Activated CD4-positive, alpha-beta T cell treated with anti-CD3 and anti-CD28 coated beads, Interleukin-2, amount 10 ng/mL, durations not matched to agents 24 days and 14 days (primary cell): ENCODE measurements at regions not wholly inside any gene's neighbourhood (a gene's known extent, or its start where the extent isn't known, plus 50 kb on each side); places are given as distances from the start of the nearest gene placed in this dataset.
"Not testable (repeated sequence)": the region's sequence is repeated elsewhere in the genome, so short reads cannot be mapped to it uniquely, and the experiment has no call there.

Source experiments
- DNase-seq: peaks from one replicate; pipeline ENCODE4 v3.0.0; 2022
- H3K27ac Mint-ChIP-seq: one replicate; pipeline ENCODE4 v1.8.0; 2022; ENCODE audit warnings: mild to moderate bottlenecking, mixed read lengths
- H3K27me3 Mint-ChIP-seq: one replicate; pipeline ENCODE4 v1.8.0; 2022; ENCODE audit warnings: mixed read lengths
- H3K36me3 Mint-ChIP-seq: one replicate; pipeline ENCODE4 v1.8.0; 2022; ENCODE audit warnings: low read depth, mild to moderate bottlenecking, mixed read lengths
- H3K4me1 Mint-ChIP-seq: one replicate; pipeline ENCODE4 v1.8.0; 2021; ENCODE audit warnings: mixed read lengths
- H3K4me3 Mint-ChIP-seq: one replicate; pipeline ENCODE4 v1.8.0; 2022; ENCODE audit warnings: mild to moderate bottlenecking, moderate library complexity, mixed read lengths
- H3K9me3 Mint-ChIP-seq: one replicate; pipeline ENCODE4 v1.8.0; 2021; ENCODE audit warnings: mixed read lengths
- intact Hi-C: fragments of 100-400 bp; cut with micrococcal nuclease; formaldehyde crosslinking; loops from one replicate; pipeline ENCODE4 v1.15.1; 2023

- H3K4me1 Mint-ChIP-seq = no peaks in the 10 kb centered on the region
- DNase-seq = no peak
- no peaks in the 10 kb centered on the region for H3K27me3 Mint-ChIP-seq
- no peak overlapping the region for H3K27ac Mint-ChIP-seq
- no peaks in the 10 kb centered on the region for H3K36me3 Mint-ChIP-seq
- H3K4me3 Mint-ChIP-seq = no peak overlapping the region
- H3K9me3 Mint-ChIP-seq = peaks cover 18% of the 10 kb centered on the region
- intact Hi-C loops = no loop called here
These were observed 784.7 kb upstream of the AUTS2 start for GRCh38 chr7:68813551-68814080.

GRCh38 chr7:68816491-68816890 lies 781.8 kb upstream of the AUTS2 start:
- Mint-ChIP-seq H3K4me1 (no peaks in the 10 kb centered on the region), H3K27ac (no peak overlapping the region), H3K4me3 (no peak overlapping the region), H3K36me3 (no peaks in the 10 kb centered on the region), H3K9me3 (peaks cover 12% of the 10 kb centered on the region), H3K27me3 (no peaks in the 10 kb centered on the region)
- no peak for DNase-seq
- intact Hi-C loops = no loop called here

DNA sequence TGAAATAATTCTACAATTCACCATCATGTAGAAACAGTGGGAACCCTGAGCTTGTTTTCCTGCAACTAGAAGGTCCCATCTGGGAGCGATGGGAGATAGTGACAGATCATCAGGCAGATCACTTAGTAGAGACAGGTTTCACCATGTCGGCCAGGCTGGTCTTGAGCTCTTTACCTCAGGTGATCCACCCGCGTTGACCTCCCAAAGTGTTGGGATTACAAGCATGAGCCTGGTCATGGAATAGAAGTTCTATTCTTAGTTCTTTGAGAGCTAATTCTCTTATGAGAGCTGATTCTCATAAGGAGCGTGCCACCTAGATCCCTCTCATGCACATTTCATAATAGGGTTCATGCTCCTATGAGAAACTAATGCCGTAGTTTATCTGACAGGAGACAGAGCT lies 778.0 kb upstream of the AUTS2 start:
- Mint-ChIP-seq H3K4me1 (no peaks in the 10 kb centered on the region), H3K27ac (no peak overlapping the region), H3K36me3 (no peaks in the 10 kb centered on the region), H3K9me3 (peaks cover 15% of the 10 kb centered on the region), H3K4me3 (no peak overlapping the region), H3K27me3 (no peaks in the 10 kb centered on the region)
- intact Hi-C loops = no loop called here
- no peak for DNase-seq

- intact Hi-C loops = no loop called here
- Mint-ChIP-seq H3K9me3 (peaks cover 21% of the 10 kb centered on the region), H3K4me3 (no peak overlapping the region), H3K27me3 (no peaks in the 10 kb centered on the region), H3K27ac (no peak overlapping the region), H3K4me1 (no peaks in the 10 kb centered on the region), H3K36me3 (no peaks in the 10 kb centered on the region)
- DNase-seq = no peak
These were observed 776.4 kb upstream of the AUTS2 start for GRCh38 chr7:68821846-68822245.

DNA sequence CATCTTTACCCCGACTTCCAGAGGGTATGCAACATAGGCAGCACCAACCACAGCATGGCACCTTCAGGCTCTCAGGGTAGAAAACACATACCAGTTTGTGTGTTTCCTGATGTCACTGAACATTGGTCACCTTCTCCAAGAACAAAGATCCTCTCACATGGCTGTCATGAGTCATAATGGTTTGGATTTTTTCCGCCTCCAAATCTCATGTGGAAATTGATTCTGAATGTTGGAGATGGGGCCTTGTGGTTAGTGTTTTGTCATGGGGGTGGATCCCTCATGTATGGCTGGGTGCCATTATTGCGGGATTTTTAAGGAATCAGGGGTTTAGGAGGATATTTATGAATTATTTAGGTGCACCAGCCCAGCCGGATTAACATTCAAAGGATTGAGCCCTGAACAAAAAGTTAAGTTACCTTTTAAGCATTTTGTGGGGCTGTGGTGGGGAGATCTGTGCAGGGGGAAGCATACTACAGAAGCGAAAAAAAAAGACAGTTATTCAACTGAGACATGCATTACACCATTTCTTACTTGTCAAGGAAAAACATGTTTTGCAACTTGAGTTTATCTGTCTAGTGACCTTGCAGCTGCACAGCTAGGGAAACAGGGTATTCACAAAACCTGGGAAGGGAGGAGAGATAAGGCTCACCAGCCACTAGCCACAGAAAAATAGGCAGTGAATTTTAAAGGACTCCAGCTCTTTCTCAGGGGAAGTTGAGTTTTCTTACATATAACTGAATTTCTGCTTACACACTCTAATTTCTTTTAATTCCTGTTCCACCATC lies 774.1 kb upstream of the AUTS2 start:
- Mint-ChIP-seq H3K4me3 (no peak overlapping the region), H3K4me1 (no peaks in the 10 kb centered on the region), H3K36me3 (no peaks in the 10 kb centered on the region), H3K27me3 (no peaks in the 10 kb centered on the region), H3K27ac (no peak overlapping the region), H3K9me3 (peaks cover 17% of the 10 kb centered on the region)
- intact Hi-C loops = no loop called here
- no peak for DNase-seq

DNA sequence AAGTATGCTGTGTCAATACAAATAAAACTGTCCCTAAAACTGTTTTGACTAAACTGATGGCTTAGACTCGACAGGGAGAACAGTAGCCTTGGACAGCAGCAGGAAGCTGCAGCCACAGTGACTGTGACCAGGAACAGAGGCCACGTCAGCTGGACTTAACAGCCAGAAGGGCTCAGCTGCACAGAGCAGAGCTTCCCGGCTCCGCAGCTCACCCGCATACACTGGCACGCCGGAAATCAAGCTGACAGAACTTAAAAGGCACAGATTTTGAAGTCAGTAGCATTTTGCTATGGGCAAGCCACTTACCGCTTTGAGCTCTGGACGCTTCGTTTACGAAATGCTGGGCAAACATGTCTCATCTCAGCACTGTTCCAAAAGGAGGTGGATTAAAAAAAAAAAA lies 769.7 kb upstream of the AUTS2 start:
- intact Hi-C loops = no loop called here
- no peak overlapping the region for H3K27ac Mint-ChIP-seq

DNA sequence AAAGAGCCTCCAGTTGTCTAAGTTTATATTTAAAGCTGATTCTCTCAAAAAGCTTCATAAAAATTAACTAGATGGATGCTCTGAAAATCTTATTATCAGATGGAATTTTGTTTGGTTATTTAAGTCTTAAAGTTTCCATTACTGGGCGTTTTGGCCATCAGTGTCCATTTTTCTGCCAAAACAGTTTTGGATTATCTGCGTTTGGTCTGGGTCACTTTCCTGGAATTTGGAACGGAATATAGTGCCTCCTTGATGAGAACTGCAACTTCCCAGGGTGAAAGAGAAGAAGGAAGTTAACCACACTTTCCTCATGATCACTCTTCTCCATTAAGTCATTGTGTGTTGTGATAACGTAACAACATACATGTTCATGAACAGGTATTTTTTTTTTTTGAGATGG lies 764.9 kb upstream of the AUTS2 start:
- H3K27ac Mint-ChIP-seq = no peak overlapping the region
- H3K36me3 Mint-ChIP-seq = no peaks in the 10 kb centered on the region
- no peaks in the 10 kb centered on the region for H3K27me3 Mint-ChIP-seq
- H3K9me3 Mint-ChIP-seq = peaks cover 20% of the 10 kb centered on the region
- intact Hi-C loops = no loop called here
- no peaks in the 10 kb centered on the region for H3K4me1 Mint-ChIP-seq
- no peak for DNase-seq
- no peak overlapping the region for H3K4me3 Mint-ChIP-seq

More for the DNA sequence above, 769.7 kb upstream of the AUTS2 start:
- Mint-ChIP-seq H3K36me3 (no peaks in the 10 kb centered on the region), H3K27me3 (no peaks in the 10 kb centered on the region), H3K9me3 (peaks cover 27% of the 10 kb centered on the region), H3K4me1 (no peaks in the 10 kb centered on the region), H3K4me3 (no peak overlapping the region)
- no peak for DNase-seq

DNA sequence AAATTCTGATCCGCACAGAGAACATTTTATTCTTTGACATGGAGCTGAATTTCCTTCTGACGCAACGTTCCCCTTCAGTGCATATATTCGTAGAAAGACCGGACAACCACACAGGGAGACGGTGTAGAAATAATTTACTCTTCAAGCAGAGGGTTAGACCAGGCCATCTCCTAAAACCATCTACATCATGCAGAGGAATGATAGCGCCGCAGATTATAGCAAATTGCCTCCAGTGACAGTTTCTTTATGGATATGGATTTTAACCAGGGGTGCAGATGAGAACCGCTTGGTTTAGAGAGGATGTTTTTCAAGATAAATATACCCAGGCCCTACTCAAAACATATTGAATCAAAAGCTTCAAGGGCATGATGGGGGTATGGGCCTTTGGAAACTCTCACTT lies 759.3 kb upstream of the AUTS2 start:
- Mint-ChIP-seq H3K4me1 (no peaks in the 10 kb centered on the region), H3K36me3 (peaks cover 2% of the 10 kb centered on the region), H3K4me3 (no peak overlapping the region), H3K27me3 (no peaks in the 10 kb centered on the region), H3K27ac (no peak overlapping the region), H3K9me3 (peaks cover 27% of the 10 kb centered on the region)
- intact Hi-C loops = no loop called here
- DNase-seq = no peak

DNA sequence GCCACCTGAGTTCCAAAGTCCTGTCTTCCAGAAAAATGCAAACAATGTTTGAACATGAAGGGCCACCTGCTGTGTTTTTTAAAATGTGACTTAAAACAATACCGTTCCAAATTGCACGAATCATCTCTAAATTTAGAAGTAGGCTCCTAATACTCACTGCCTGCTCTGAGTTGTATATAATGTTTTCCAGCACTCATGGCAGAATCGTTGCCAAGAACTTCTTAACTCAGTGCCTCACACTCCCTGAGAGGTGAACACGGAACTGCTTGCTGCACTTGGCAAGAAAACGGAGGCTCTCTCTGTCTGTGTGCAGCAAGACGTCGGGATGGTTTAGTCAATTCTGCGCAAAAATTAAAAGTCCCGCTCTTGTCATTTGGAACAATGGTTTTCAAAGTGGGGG lies 757.3 kb upstream of the AUTS2 start:
- H3K36me3 Mint-ChIP-seq = peaks cover 2% of the 10 kb centered on the region
- no peak for DNase-seq
- no peak overlapping the region for H3K4me3 Mint-ChIP-seq
- H3K27me3 Mint-ChIP-seq = no peaks in the 10 kb centered on the region
- H3K27ac Mint-ChIP-seq = no peak overlapping the region
- intact Hi-C loops = no loop called here
- H3K9me3 Mint-ChIP-seq = peaks cover 33% of the 10 kb centered on the region
- no peaks in the 10 kb centered on the region for H3K4me1 Mint-ChIP-seq

- H3K4me3 Mint-ChIP-seq, H3K4me1 Mint-ChIP-seq, H3K36me3 Mint-ChIP-seq, H3K27me3 Mint-ChIP-seq, DNase-seq, intact Hi-C loops, H3K27ac Mint-ChIP-seq: not testable (repeated sequence)
- H3K9me3 Mint-ChIP-seq = peaks cover 19% of the 10 kb centered on the region
These were observed 754.3 kb upstream of the AUTS2 start for GRCh38 chr7:68843985-68844384.

GRCh38 chr7:68846811-68847325 lies 751.4 kb upstream of the AUTS2 start:
- H3K4me1 Mint-ChIP-seq = no peaks in the 10 kb centered on the region
- H3K27me3 Mint-ChIP-seq = no peaks in the 10 kb centered on the region
- H3K9me3 Mint-ChIP-seq = peaks cover 14% of the 10 kb centered on the region
- H3K27ac Mint-ChIP-seq = no peak overlapping the region
- no peak for DNase-seq
- H3K4me3 Mint-ChIP-seq = no peak overlapping the region
- H3K36me3 Mint-ChIP-seq = peaks cover 2% of the 10 kb centered on the region
- intact Hi-C loops = no loop called here

- H3K4me1 Mint-ChIP-seq = no peaks in the 10 kb centered on the region
- peaks cover 8% of the 10 kb centered on the region for H3K9me3 Mint-ChIP-seq
- intact Hi-C loops = no loop called here
- H3K27me3 Mint-ChIP-seq = no peaks in the 10 kb centered on the region
- no peak overlapping the region for H3K27ac Mint-ChIP-seq
- no peak for DNase-seq
- H3K36me3 Mint-ChIP-seq = no peaks in the 10 kb centered on the region
- no peak overlapping the region for H3K4me3 Mint-ChIP-seq
These were observed 745.0 kb upstream of the AUTS2 start for GRCh38 chr7:68853254-68853653.

- no peak for DNase-seq
- peaks cover 8% of the 10 kb centered on the region for H3K9me3 Mint-ChIP-seq
These were observed 740.7 kb upstream of the AUTS2 start for GRCh38 chr7:68857571-68857970.

DNA sequence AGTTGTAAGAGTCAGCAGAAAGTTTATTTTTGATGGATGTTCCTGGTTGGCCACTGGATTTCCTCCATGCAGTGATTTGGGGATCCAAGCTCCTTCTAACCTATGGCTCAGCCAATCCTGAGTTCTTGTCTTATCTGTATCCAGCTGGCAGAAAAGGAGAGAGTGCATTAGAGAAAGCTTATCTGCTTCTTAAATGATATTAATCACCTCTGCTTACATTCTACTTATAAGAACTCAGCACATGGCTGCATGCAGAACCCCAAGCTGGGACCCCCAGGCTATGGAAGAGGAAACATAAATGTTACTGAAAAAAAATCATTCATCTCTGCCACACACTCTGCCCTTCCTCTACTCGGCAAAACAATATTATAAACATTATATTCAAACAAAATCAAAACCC lies 739.8 kb upstream of the AUTS2 start:
- H3K9me3 Mint-ChIP-seq = peaks cover 8% of the 10 kb centered on the region

More at GRCh38 chr7:68857571-68857970, 740.7 kb upstream of the AUTS2 start:
- H3K4me3 Mint-ChIP-seq = no peak overlapping the region
- H3K36me3 Mint-ChIP-seq = no peaks in the 10 kb centered on the region
- intact Hi-C loops = no loop called here
- no peak overlapping the region for H3K27ac Mint-ChIP-seq
- H3K4me1 Mint-ChIP-seq = no peaks in the 10 kb centered on the region
- no peaks in the 10 kb centered on the region for H3K27me3 Mint-ChIP-seq

DNA sequence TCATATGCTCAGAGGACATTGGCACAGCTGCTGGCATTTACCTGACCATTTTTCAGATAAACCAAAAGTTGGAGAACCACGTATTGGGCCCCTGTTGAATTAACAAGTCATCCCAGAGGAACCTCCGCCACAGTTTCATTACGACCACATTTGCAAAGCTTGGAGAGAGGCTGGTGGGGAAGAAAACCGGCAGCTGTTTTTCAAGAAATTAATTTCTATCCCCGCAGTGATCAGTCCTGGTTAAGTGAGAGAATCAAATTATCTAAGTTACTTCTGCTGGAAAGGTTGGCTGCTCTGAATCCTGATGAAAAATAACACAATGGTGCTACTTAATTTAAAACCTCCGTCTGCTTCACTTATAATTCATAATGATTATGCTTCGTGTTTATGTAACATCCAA lies 737.1 kb upstream of the AUTS2 start:
- Mint-ChIP-seq H3K36me3 (no peaks in the 10 kb centered on the region), H3K4me3 (no peak overlapping the region), H3K27me3 (no peaks in the 10 kb centered on the region), H3K9me3 (no peaks in the 10 kb centered on the region), H3K4me1 (no peaks in the 10 kb centered on the region), H3K27ac (no peak overlapping the region)
- intact Hi-C loops = no loop called here
- DNase-seq = no peak

More for the DNA sequence above, 739.8 kb upstream of the AUTS2 start:
- H3K4me1 Mint-ChIP-seq = no peaks in the 10 kb centered on the region
- DNase-seq = no peak
- intact Hi-C loops = no loop called here
- no peak overlapping the region for H3K27ac Mint-ChIP-seq
- no peaks in the 10 kb centered on the region for H3K36me3 Mint-ChIP-seq
- H3K27me3 Mint-ChIP-seq = no peaks in the 10 kb centered on the region
- H3K4me3 Mint-ChIP-seq = no peak overlapping the region
